SK-N-MC (cell line): ENCODE measurements at regions not wholly inside any gene's neighbourhood (a gene's known extent, or its start where the extent isn't known, plus 50 kb on each side); places are given as distances from the start of the nearest gene placed in this dataset.

Source experiments
- DNase-seq: peaks from one replicate; pipeline ENCODE4 v3.0.0-alpha.2; 2011; ENCODE audit warnings: low read depth, low spot score
- H3K27ac ChIP-seq: fragments of 200-600 bp; sonication (generic); 2 replicates; pipeline ENCODE4 v1.5.1; 2016; ENCODE audit warnings: mixed run types
- H3K36me3 ChIP-seq: fragments of 200-600 bp; sonication (generic); 2 replicates; pipeline ENCODE4 v1.6.1; 2017; ENCODE audit warnings: antibody characterized with exemption, low read length, mixed read lengths; ENCODE audit not compliant: insufficient read depth
- H3K4me3 ChIP-seq: fragments of 200-600 bp; sonication (generic); 2 replicates; pipeline ENCODE4 v1.5.1; 2016
- H3K9ac ChIP-seq: fragments of 200-600 bp; sonication (generic); 2 replicates; pipeline ENCODE4 v1.8.0; 2017; ENCODE audit warnings: mixed run types, mixed read lengths; ENCODE audit not compliant: insufficient read length
- H3K9me3 ChIP-seq: fragments of 200-600 bp; sonication (generic); 2 replicates; pipeline ENCODE4 v1.6.1; 2017; ENCODE audit warnings: low read depth, mild to moderate bottlenecking, antibody characterized with exemption, low read length, moderate library complexity, mixed read lengths
- EZH2 ChIP-seq: fragments of 200-600 bp; sonication (generic); IDR thresholded peaks from one replicate; pipeline ENCODE4 v1.6.1; 2017; ENCODE audit warnings: antibody characterized with exemption
- FOXP2 ChIP-seq: optimal IDR thresholded peaks from 2 replicates; pipeline ENCODE3; 2011; ENCODE audit warnings: mild to moderate bottlenecking, moderate library complexity; ENCODE audit not compliant: insufficient read depth; ENCODE audit errors: extremely low read length, control extremely low read depth
- POLR2AphosphoS5 ChIP-seq: IDR thresholded peaks from 2 replicates; pipeline ENCODE4 v1.6.1; 2012; ENCODE audit warnings: mild to moderate bottlenecking, low read depth, low read length, borderline replicate concordance

GRCh38 chr3:166100730-166101129, 263.5 kb upstream of the BCHE start:
- H3K27ac ChIP-seq: no peak overlapping the region
- no peaks in the 10 kb centered on the region for H3K9me3 ChIP-seq
- no peak overlapping the region for H3K9ac ChIP-seq
- H3K36me3 ChIP-seq: no peaks in the 10 kb centered on the region
- DNase-seq: no peak
- no peak overlapping the region for H3K4me3 ChIP-seq
- TF ChIP-seq POLR2AphosphoS5 (no peak), EZH2 (no peak), FOXP2 (no peak)

DNA sequence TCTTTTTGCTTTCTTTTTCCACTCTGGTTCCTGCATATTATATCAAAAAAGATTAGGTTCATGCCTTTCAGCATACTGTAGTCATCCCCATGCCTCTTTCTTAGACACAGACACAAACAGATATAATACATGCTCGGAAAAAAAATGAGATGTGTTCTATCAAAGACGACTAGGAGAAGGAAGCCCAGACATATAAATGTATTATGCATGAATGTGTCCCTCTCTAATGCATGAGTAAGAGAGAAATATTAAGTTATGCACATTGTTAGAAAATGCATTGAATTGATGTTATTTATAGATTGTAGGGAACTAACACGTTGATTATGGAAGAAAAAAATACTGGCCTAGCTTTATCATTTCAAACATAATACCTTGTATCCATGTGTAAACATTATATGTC, 252.4 kb upstream of the BCHE start:
- TF ChIP-seq FOXP2: no peak
- no peak for TF ChIP-seq EZH2
- no peak for TF ChIP-seq POLR2AphosphoS5
- no peak for DNase-seq
- Histone ChIP-seq H3K4me3 (no peak overlapping the region), H3K27ac (no peak overlapping the region), H3K9me3 (no peaks in the 10 kb centered on the region), H3K36me3 (no peaks in the 10 kb centered on the region), H3K9ac (no peak overlapping the region)

GRCh38 chr3:166085164-166085856, 248.1 kb upstream of the BCHE start:
- H3K4me3 ChIP-seq: no peak overlapping the region
- no peaks in the 10 kb centered on the region for H3K36me3 ChIP-seq
- no peak overlapping the region for H3K9ac ChIP-seq
- DNase-seq: no peak
- no peak for TF ChIP-seq FOXP2
- TF ChIP-seq EZH2: no peak
- no peak for TF ChIP-seq POLR2AphosphoS5
- H3K27ac ChIP-seq: no peak overlapping the region
- no peaks in the 10 kb centered on the region for H3K9me3 ChIP-seq

DNA sequence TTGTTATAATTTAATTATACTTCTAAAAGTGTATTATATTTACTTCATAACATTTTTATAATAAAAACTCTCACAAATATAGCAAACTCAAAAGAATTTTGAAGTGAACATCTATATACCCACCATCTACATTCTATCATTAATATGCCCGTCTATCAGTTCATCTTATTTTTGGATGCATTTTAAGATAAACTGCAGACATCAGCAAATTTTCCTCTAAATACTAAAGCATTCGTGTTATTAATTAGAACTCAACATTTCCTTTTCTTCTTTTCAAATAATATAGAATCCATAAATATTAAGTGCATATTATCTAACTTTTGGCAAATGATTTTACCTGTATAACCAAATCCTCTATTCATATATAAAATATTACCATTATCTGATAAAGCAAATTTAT, 242.9 kb upstream of the BCHE start:
- no peak for DNase-seq
- H3K27ac ChIP-seq: no peak overlapping the region
- no peak overlapping the region for H3K9ac ChIP-seq
- TF ChIP-seq FOXP2: no peak
- TF ChIP-seq EZH2: no peak
- TF ChIP-seq POLR2AphosphoS5: no peak
- H3K36me3 ChIP-seq: no peaks in the 10 kb centered on the region
- no peaks in the 10 kb centered on the region for H3K9me3 ChIP-seq
- no peak overlapping the region for H3K4me3 ChIP-seq

DNA sequence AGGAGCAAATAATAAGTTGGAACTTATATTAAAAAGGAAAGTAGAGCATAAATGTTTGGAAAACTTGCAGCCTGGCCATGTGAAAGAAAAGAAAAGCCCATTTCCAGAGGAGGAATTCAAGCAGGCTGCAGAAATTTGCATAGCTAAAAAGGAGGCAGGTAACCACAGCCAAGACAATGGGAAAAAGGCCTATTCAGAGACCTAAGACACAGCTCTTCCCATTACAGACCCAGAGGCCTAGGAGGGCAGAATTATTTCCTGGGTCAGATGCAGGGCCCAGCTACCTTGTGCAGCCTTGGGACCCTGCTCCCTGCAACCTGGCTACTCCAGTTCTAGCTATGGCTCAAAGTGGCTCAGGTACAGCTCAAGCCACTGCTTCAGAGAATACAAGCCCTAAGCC, 234.6 kb upstream of the BCHE start:
- no peaks in the 10 kb centered on the region for H3K9me3 ChIP-seq
- H3K36me3 ChIP-seq: no peaks in the 10 kb centered on the region
- no peak for DNase-seq
- H3K27ac ChIP-seq: no peak overlapping the region
- no peak overlapping the region for H3K4me3 ChIP-seq
- no peak overlapping the region for H3K9ac ChIP-seq
- TF ChIP-seq EZH2: no peak
- no peak for TF ChIP-seq FOXP2
- TF ChIP-seq POLR2AphosphoS5: no peak

DNA sequence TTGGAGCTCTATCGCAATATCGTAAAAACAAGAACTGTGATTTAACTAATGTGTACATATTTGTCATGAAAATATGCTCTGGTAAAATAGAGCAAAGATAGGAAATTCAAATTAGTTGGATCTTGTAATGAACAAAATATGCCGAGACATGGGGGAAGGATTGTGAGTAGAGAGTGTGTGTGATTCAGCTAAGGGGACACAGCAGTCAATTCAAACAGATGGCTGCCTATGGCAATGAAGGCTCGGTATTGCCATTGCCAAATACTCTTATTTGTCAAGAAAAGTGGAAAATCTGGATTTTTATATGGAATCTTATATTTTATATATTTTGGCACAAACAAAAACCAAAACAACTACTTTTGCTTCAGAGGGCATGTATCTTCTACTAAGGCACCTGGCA, 227.3 kb upstream of the BCHE start:
- Histone ChIP-seq H3K36me3 (no peaks in the 10 kb centered on the region), H3K9me3 (no peaks in the 10 kb centered on the region), H3K9ac (no peak overlapping the region), H3K27ac (no peak overlapping the region), H3K4me3 (no peak overlapping the region)
- TF ChIP-seq FOXP2 (no peak), EZH2 (no peak), POLR2AphosphoS5 (no peak)
- no peak for DNase-seq

DNA sequence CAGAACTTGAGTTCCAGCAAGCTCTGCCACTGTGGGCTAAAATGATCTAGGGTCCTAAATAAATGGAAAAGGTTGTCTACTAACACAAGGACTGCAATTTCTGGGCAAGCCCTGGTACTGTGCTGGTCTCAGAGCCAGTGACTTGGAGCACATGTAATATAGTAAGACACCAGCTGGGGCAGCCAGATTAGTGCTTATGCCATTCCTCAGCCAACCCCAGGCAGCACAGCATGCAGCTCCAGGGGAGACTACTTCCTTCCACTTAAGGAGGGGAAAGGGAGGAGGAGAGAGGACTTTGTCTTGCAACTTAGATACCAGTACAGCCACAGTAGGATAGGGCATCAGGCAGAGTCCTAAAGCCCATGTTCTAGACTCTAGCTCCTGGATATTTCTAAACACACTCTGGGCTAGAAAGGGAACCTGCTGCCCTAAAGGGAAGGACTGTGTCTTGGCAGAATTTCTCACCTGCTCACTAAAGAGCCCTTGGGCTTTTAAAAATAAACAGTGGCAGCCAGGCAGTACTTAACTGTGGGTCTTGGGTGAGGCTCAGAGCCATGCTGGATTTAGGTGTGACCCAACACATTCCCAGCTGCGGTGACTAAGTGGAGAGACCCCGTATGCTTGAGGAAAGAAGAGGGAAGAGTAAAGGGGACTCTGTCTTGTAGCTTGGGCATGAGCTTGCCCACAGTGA, 223.7 kb upstream of the BCHE start:
- H3K9me3 ChIP-seq: no peaks in the 10 kb centered on the region
- DNase-seq: no peak
- H3K9ac ChIP-seq: no peak overlapping the region
- no peak for TF ChIP-seq POLR2AphosphoS5
- no peaks in the 10 kb centered on the region for H3K36me3 ChIP-seq
- H3K27ac ChIP-seq: no peak overlapping the region
- H3K4me3 ChIP-seq: no peak overlapping the region

GRCh38 chr3:166052440-166052839, 215.2 kb upstream of the BCHE start:
- H3K4me3 ChIP-seq: no peak overlapping the region
- DNase-seq: no peak
- TF ChIP-seq EZH2 (no peak), FOXP2 (no peak), POLR2AphosphoS5 (no peak)

DNA sequence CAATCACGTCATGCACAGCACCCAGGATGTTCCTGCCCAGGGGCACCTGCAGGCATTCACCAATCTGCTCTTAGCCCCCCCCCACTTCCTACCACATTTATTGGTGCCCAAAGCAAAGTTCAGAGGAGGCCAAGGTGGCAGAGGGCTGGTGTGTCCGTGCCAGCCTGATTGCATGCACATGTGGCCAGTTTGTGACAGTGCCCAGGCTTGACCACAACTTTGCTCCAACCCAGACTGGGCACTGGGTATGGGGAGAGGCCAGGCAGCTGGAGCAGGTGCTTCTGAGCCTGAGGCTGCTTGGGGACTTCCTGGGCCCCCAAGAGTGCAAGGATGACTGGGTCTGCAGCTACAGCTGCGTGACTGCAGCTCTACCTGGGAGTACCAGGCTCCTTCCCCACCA, 192.3 kb upstream of the BCHE start:
- no peak overlapping the region for H3K27ac ChIP-seq
- no peak overlapping the region for H3K9ac ChIP-seq
- TF ChIP-seq POLR2AphosphoS5 (no peak), FOXP2 (no peak), EZH2 (no peak)
- no peak overlapping the region for H3K4me3 ChIP-seq
- no peaks in the 10 kb centered on the region; the same call in 1 of the 2 replicates for H3K9me3 ChIP-seq
- no peak for DNase-seq
- H3K36me3 ChIP-seq: no peaks in the 10 kb centered on the region

More at GRCh38 chr3:166052440-166052839, 215.2 kb upstream of the BCHE start:
- Histone ChIP-seq H3K9me3 (no peaks in the 10 kb centered on the region), H3K36me3 (no peaks in the 10 kb centered on the region), H3K9ac (no peak overlapping the region), H3K27ac (no peak overlapping the region)
